Gastroesophageal sphincter (tissue), 4 donors: ENCODE measurements at regions not wholly inside any gene's neighbourhood (a gene's known extent, or its start where the extent isn't known, plus 50 kb on each side); places are given as distances from the start of the nearest gene placed in this dataset.
A peak's percentile ranks its signal among the peaks of the same experiment; 100 is the strongest.

Experiments
- ATAC-seq: fragments of 150-250 bp; one replicate; pipeline ENCODE4 v1.9.1; 2016; ENCODE audit warnings: mild to moderate bottlenecking, moderate library complexity
- H3K27ac ChIP-seq, 4 donors: fragments of 200-600 bp; sonication (generic) in 3 of 4; 1 replicate in 3 of 4; 2 replicates in 1 of 4; pipeline ENCODE4 v1.5.1; 2016 to 2019
- H3K27me3 ChIP-seq: fragments of 200-600 bp; sonication (generic); one replicate; pipeline ENCODE4 v1.5.1; 2019
- H3K36me3 ChIP-seq, 2 donors: fragments of 200-600 bp; sonication (generic); one replicate each; pipeline ENCODE4 v1.5.1; 2019; ENCODE audit warnings: control low read depth in 1 of 2
- H3K4me1 ChIP-seq, 3 donors: fragments of 200-600 bp; sonication (generic); 1 replicate in 2 of 3; 2 replicates in 1 of 3; pipeline ENCODE4 v1.5.1; 2016 to 2019; ENCODE audit warnings: control low read depth in 2 of 3
- H3K4me3 ChIP-seq, 2 donors: fragments of 200-600 bp; sonication (generic); one replicate each; pipeline ENCODE4 v1.5.1; 2019; ENCODE audit warnings: mild to moderate bottlenecking in 1 of 2, moderate library complexity in 1 of 2
- H3K9me3 ChIP-seq, 3 donors: fragments of 200-600 bp; sonication (generic); one replicate each; pipeline ENCODE4 v1.5.1; 2017 to 2019; ENCODE audit warnings: control low read depth in 2 of 3
- CTCF ChIP-seq, 4 experiments: fragments of 200-600 bp in 2 of 4; fragments of 450-650 bp in 2 of 4; sonication (generic) in 1 of 4; IDR thresholded peaks; one replicate each; pipeline ENCODE4 v1.5.1; 2017 to 2019; ENCODE audit warnings: antibody characterized with exemption in 4 of 4, mild to moderate bottlenecking in 2 of 4, moderate library complexity in 2 of 4
- EP300 ChIP-seq: sonication (generic); formaldehyde crosslinking; IDR thresholded peaks from one replicate; pipeline ENCODE4 v1.6.1; 2017; ENCODE audit warnings: antibody characterized with exemption, mild to moderate bottlenecking
- POLR2A ChIP-seq, 2 donors: fragments of 450-650 bp; IDR thresholded peaks; one replicate each; pipeline ENCODE4 v1.6.1; 2017; ENCODE audit warnings: antibody characterized with exemption in 2 of 2, mild to moderate bottlenecking in 2 of 2, moderate library complexity in 1 of 2
- POLR2AphosphoS5 ChIP-seq: sonication (generic); formaldehyde crosslinking; IDR thresholded peaks from one replicate; pipeline ENCODE4 v1.6.1; 2017; ENCODE audit warnings: antibody characterized with exemption
- WGBS, 2 donors: methylation state at CpG; one replicate each; pipeline ENCODE4 v1.1.5; 2018; ENCODE audit warnings: low coverage in 1 of 2; 5-methylcytosine and 5-hydroxymethylcytosine counted together

GRCh38 chr6:105452924-105453756, 50.3 kb upstream of the PREP start:
- TF ChIP-seq POLR2AphosphoS5 (no peak), EP300 (no peak), POLR2A (IDR thresholded peaks at IDR 0.05) (no peak), CTCF (IDR thresholded peaks at IDR 0.05) (no peak)
- Histone ChIP-seq H3K4me1 (no peaks in the 10 kb centered on the region), H3K36me3 (no peaks in the 10 kb centered on the region), H3K27me3 (no peaks in the 10 kb centered on the region), H3K4me3 (no peak overlapping the region), H3K9me3 (no peaks in the 10 kb centered on the region), H3K27ac (peak overlapping the region in 1 of 4 donors; percentile 21)
- ATAC-seq = no peak
- 51 to 61% methylated on average over 5 to 8 of the region's 8 CpGs for WGBS, 2 donors
